IMR-90 (cell line): ENCODE measurements at regions not wholly inside any gene's neighbourhood (a gene's known extent, or its start where the extent isn't known, plus 50 kb on each side); places are given as distances from the start of the nearest gene placed in this dataset.

Source experiments
- ATAC-seq: fragments of 200-7000 bp; cut with Tn5 transposase; 2 replicates; pipeline ENCODE4 v1.9.1; 2020; ENCODE audit warnings: low read depth, mild to moderate bottlenecking, moderate library complexity
- BruUV-seq: library from RNA; stranded (reverse); fragments of 400-500 nt; replicated peaks from 2 replicates; lab custom pipeline; 2021; lab: Mats Ljungman, UMichigan
- CTCF ChIA-PET: fragments of 300-600 bp; formaldehyde crosslinking; extraction: SDS; loops from one replicate; lab custom pipeline; 2021; ENCODE audit warnings: antibody characterized with exemption; lab: Yijun Ruan, JAX
- POLR2A ChIA-PET: fragments of 300-600 bp; sonication (Branson Sonifier 250); formaldehyde crosslinking; loops from one replicate; lab custom pipeline; 2022; ENCODE audit warnings: antibody characterized with exemption; ENCODE audit not compliant: unreplicated experiment; lab: Charles Lee
- DNase-seq: peaks from one replicate; pipeline ENCODE4 v3.0.0; 2013
- H2AFZ ChIP-seq: replicated peaks from 2 replicates; pipeline ENCODE3; 2013; ENCODE audit warnings: low read length, mild to moderate bottlenecking; ENCODE audit not compliant: poor library complexity
- H2AK5ac ChIP-seq: 2 replicates; pipeline ENCODE4 v1.6.1; 2013; ENCODE audit warnings: low read depth, low read length, inconsistent platforms
- H2AK9ac ChIP-seq: replicated peaks from 2 replicates; pipeline ENCODE3; 2013; ENCODE audit warnings: mild to moderate bottlenecking, low read depth, low read length, moderate library complexity; ENCODE audit not compliant: poor library complexity
- H2BK120ac ChIP-seq: 2 replicates; pipeline ENCODE4 v1.6.1; 2013; ENCODE audit warnings: low read depth, low read length, inconsistent platforms
- H2BK15ac ChIP-seq: 3 replicates; pipeline ENCODE4 v1.6.1; 2013; ENCODE audit warnings: low read depth, low read length, inconsistent platforms
- H2BK20ac ChIP-seq: 2 replicates; pipeline ENCODE4 v1.6.1; 2013; ENCODE audit warnings: low read depth, mild to moderate bottlenecking, inconsistent platforms, low read length, moderate library complexity
- H2BK5ac ChIP-seq: 2 replicates; pipeline ENCODE4 v1.6.1; 2013; ENCODE audit warnings: mild to moderate bottlenecking, low read depth, low read length, inconsistent platforms; ENCODE audit not compliant: poor library complexity, severe bottlenecking
- H3K14ac ChIP-seq: replicated peaks from 2 replicates; pipeline ENCODE4 v1.6.1; 2013; ENCODE audit warnings: low read depth, low read length, inconsistent platforms
- H3K18ac ChIP-seq: 2 replicates; pipeline ENCODE4 v1.6.1; 2013; ENCODE audit warnings: low read depth, low read length, control low read depth
- H3K23ac ChIP-seq: 2 replicates; pipeline ENCODE4 v1.6.1; 2013; ENCODE audit warnings: low read depth, low read length, inconsistent platforms
- H3K27ac ChIP-seq: 2 replicates; pipeline ENCODE4 v1.5.1; 2013; ENCODE audit warnings: mild to moderate bottlenecking, control low read depth, low read length; ENCODE audit not compliant: insufficient read depth
- H3K27me3 ChIP-seq: 2 replicates; pipeline ENCODE4 v1.6.1; 2013; ENCODE audit warnings: low read length; ENCODE audit not compliant: control insufficient read depth, insufficient read depth
- H3K36me3 ChIP-seq: 2 replicates; pipeline ENCODE4 v1.6.1; 2013; ENCODE audit warnings: low read length, mixed read lengths; ENCODE audit not compliant: control insufficient read depth, insufficient read depth
- H3K4ac ChIP-seq: 2 replicates; pipeline ENCODE4 v1.6.1; 2013; ENCODE audit warnings: low read depth, low read length, inconsistent platforms
- H3K4me1 ChIP-seq: 2 replicates; pipeline ENCODE4 v1.6.1; 2013; ENCODE audit warnings: low read length, mixed read lengths; ENCODE audit not compliant: control insufficient read depth, insufficient read depth
- H3K4me2 ChIP-seq: 2 replicates; pipeline ENCODE4 v1.6.1; 2013; ENCODE audit warnings: low read depth, mild to moderate bottlenecking, control low read depth, low read length, moderate library complexity
- H3K4me3 ChIP-seq: 2 replicates; pipeline ENCODE4 v1.5.1; 2013; ENCODE audit warnings: low read depth, mild to moderate bottlenecking, control low read depth, low read length, moderate library complexity; ENCODE audit not compliant: insufficient read depth
- H3K56ac ChIP-seq: 2 replicates; pipeline ENCODE4 v1.6.1; 2013; ENCODE audit warnings: low read length, inconsistent platforms; ENCODE audit not compliant: insufficient read depth; ENCODE audit errors: extremely low read depth
- H3K79me1 ChIP-seq, 2 experiments: 2 replicates each; pipeline ENCODE4 v1.6.1; 2013; ENCODE audit warnings: low read length in 2 of 2, inconsistent platforms in 1 of 2, low read depth in 1 of 2
- H3K9ac ChIP-seq: 2 replicates; pipeline ENCODE4 v1.6.1; 2013; ENCODE audit warnings: low read depth, low read length, control low read depth
- H3K9me1 ChIP-seq: 2 replicates; pipeline ENCODE4 v1.6.1; 2013; ENCODE audit warnings: low read length, inconsistent platforms; ENCODE audit not compliant: insufficient read depth
- H3K9me3 ChIP-seq: 2 replicates; pipeline ENCODE4 v1.6.1; 2013; ENCODE audit warnings: low read length; ENCODE audit not compliant: control insufficient read depth, insufficient read depth
- H4K20me1 ChIP-seq: 2 replicates; pipeline ENCODE4 v1.6.1; 2013; ENCODE audit warnings: low read length, inconsistent platforms; ENCODE audit not compliant: insufficient read depth
- H4K5ac ChIP-seq: 2 replicates; pipeline ENCODE4 v1.6.1; 2013; ENCODE audit warnings: mild to moderate bottlenecking, low read depth, low read length, control low read depth
- H4K8ac ChIP-seq, 2 experiments: 2 replicates each; pipeline ENCODE4 v1.6.1; 2013; ENCODE audit warnings: low read depth in 2 of 2, low read length in 2 of 2, control low read depth in 1 of 2, inconsistent platforms in 1 of 2
- H4K91ac ChIP-seq: 2 replicates; pipeline ENCODE4 v1.6.1; 2013; ENCODE audit warnings: low read depth, low read length, inconsistent platforms; ENCODE audit not compliant: insufficient read depth
- BHLHE40 ChIP-seq: fragments of 150-350 bp; IDR thresholded peaks from 2 replicates; pipeline ENCODE4 v1.6.1; 2016; ENCODE audit warnings: mild to moderate bottlenecking, low read depth, low read length
- CEBPB ChIP-seq: IDR thresholded peaks from 2 replicates; pipeline ENCODE4 v1.6.1; 2012; ENCODE audit warnings: low read depth, low read length, improper control_type of control experiment
- CHD1 ChIP-seq: IDR thresholded peaks from 2 replicates; pipeline ENCODE4 v1.6.1; 2012; ENCODE audit warnings: low read depth, low read length, improper control_type of control experiment
- ELK1 ChIP-seq: fragments of 150-350 bp; IDR thresholded peaks from 2 replicates; pipeline ENCODE4 v1.6.1; 2016; ENCODE audit warnings: low read depth, mild to moderate bottlenecking, low read length, moderate library complexity, borderline replicate concordance
- FOS ChIP-seq: fragments of 150-350 bp; IDR thresholded peaks from 2 replicates; pipeline ENCODE4 v1.6.1; 2016; ENCODE audit warnings: low read depth, low read length
- MAFK ChIP-seq: IDR thresholded peaks from 2 replicates; pipeline ENCODE4 v1.6.1; 2012; ENCODE audit warnings: low read depth, low read length, improper control_type of control experiment
- MAZ ChIP-seq: IDR thresholded peaks from 2 replicates; pipeline ENCODE4 v1.6.1; 2012; ENCODE audit warnings: low read depth, mild to moderate bottlenecking, low read length, improper control_type of control experiment, moderate library complexity, borderline replicate concordance
- MXI1 ChIP-seq: IDR thresholded peaks from 2 replicates; pipeline ENCODE4 v1.6.1; 2012; ENCODE audit warnings: low read depth, mild to moderate bottlenecking, low read length, moderate library complexity, borderline replicate concordance
- NFE2L2 ChIP-seq: fragments of 150-350 bp; IDR thresholded peaks from 2 replicates; pipeline ENCODE4 v1.6.1; 2016; ENCODE audit warnings: low read depth, mild to moderate bottlenecking, low read length
- POLR2A ChIP-seq: IDR thresholded peaks from 2 replicates; pipeline ENCODE4 v1.6.1; 2012; ENCODE audit warnings: mild to moderate bottlenecking, low read depth, low read length
- RAD21 ChIP-seq: IDR thresholded peaks from 2 replicates; pipeline ENCODE4 v1.6.1; 2012; ENCODE audit warnings: low read length, improper control_type of control experiment
- RCOR1 ChIP-seq: IDR thresholded peaks from 2 replicates; pipeline ENCODE4 v1.6.1; 2012; ENCODE audit warnings: mild to moderate bottlenecking, low read length, improper control_type of control experiment; ENCODE audit not compliant: insufficient replicate concordance
- RFX5 ChIP-seq: IDR thresholded peaks from 2 replicates; pipeline ENCODE4 v1.8.0; 2012; ENCODE audit warnings: low read depth, mild to moderate bottlenecking, low read length, moderate library complexity
- SMC3 ChIP-seq: fragments of 150-350 bp; IDR thresholded peaks from 2 replicates; pipeline ENCODE4 v1.6.1; 2016; ENCODE audit warnings: low read depth, mild to moderate bottlenecking, antibody characterized with exemption, low read length, moderate library complexity
- WGBS, 2 experiments: methylation state at CpG; one replicate each; pipeline versions ENCODE4 v1.1.5 to v1.1.7; 2013; ENCODE audit warnings: missing lambda C conversion rate in 2 of 2; ENCODE audit not compliant: insufficient read length in 1 of 2; ENCODE audit errors: extremely low coverage in 2 of 2; 5-methylcytosine and 5-hydroxymethylcytosine counted together
- dilution Hi-C: fragments of 300-500 bp; cut with HindIII; formaldehyde crosslinking; loops from one replicate; pipeline ENCODE4 v1.14.3; 2018; ENCODE audit warnings: low sequenced_read_pairs; ENCODE audit not compliant: unreplicated experiment
- in situ Hi-C: fragments of 300-500 bp; cut with MboI; formaldehyde crosslinking; loops from 3 replicates; pipeline ENCODE4 v1.14.3; 2019; ENCODE audit warnings: low sequenced_read_pairs, inconsistent platforms, mixed read lengths
- intact Hi-C: fragments of 100-400 bp; cut with micrococcal nuclease; formaldehyde crosslinking; loops from 2 replicates; pipeline ENCODE4 v1.10.0; 2022
- TF ChIP-seq, protein P1 (sequence below): conservative IDR thresholded peaks from 2 replicates; pipeline ENCODE4 v1.5.1; 2012; ENCODE audit warnings: mild to moderate bottlenecking, low read depth, low read length, improper control_type of control experiment
- TF ChIP-seq, protein P2 (sequence below): fragments of 150-350 bp; IDR thresholded peaks from 2 replicates; pipeline ENCODE4 v1.6.1; 2017; ENCODE audit warnings: mild to moderate bottlenecking, antibody characterized with exemption, low read length, low read depth

DNA sequence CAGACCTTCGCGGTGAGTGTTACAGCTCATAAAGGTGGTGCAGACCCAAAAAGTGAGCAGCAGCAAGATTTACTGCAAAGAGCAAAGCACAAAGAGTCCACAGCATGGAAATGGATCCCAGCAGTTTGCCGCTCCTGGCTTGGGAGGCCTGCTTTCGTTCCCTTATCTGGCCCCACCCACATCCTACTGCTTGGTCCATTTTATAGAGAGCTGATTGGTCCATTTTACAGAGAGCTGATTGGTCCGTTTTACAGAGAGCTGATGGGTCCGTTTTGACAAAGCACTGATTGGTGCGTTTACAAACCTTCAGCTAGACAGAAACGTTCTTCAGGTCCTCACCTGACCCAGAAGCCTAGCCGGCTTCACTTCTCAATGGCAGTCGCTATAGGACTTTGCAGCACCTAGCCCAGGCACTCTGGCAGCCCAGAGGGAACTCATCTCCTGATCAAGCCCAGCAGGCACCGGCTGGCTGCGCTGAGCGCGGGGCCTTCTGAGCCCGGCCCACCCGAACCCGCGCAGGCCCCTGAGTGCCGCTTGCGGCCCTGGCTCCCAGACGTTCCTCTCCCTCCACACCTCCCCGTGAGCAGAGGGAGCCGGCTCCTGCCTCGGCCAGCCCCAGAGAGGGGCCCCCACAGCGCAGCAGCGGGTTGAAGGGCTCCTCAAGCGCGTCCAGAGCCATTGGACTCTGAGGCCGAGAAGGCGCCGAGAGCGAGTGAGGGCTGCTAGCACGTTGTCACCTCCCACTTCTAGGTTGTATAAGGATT, 200.3 kb downstream of the LMO4 start:
- no peak overlapping the region for H3K56ac ChIP-seq
- 93% methylated on average over 8 of the region's 33 CpGs; no CpG with 5 or more reads in 1 of the 2 experiments for WGBS, 2 experiments
- H3K9me3 ChIP-seq = no peaks in the 10 kb centered on the region

More for the DNA sequence above, 200.3 kb downstream of the LMO4 start:
- H2BK20ac ChIP-seq = no peak overlapping the region
- no peak overlapping the region for H2BK15ac ChIP-seq
- in situ Hi-C loops = no loop called here
- H3K79me1 ChIP-seq = no peaks in the 10 kb centered on the region
- H4K20me1 ChIP-seq = no peaks in the 10 kb centered on the region
- TF ChIP-seq MAZ (no peak), RAD21 (no peak), CHD1 (no peak), BHLHE40 (no peak), FOS (no peak), RFX5 (no peak), NFE2L2 (no peak), CEBPB (no peak), SMC3 (no peak), RCOR1 (no peak), MXI1 (no peak), ELK1 (no peak), MAFK (no peak), POLR2A (no peak)
- TF ChIP-seq, protein P1, sequence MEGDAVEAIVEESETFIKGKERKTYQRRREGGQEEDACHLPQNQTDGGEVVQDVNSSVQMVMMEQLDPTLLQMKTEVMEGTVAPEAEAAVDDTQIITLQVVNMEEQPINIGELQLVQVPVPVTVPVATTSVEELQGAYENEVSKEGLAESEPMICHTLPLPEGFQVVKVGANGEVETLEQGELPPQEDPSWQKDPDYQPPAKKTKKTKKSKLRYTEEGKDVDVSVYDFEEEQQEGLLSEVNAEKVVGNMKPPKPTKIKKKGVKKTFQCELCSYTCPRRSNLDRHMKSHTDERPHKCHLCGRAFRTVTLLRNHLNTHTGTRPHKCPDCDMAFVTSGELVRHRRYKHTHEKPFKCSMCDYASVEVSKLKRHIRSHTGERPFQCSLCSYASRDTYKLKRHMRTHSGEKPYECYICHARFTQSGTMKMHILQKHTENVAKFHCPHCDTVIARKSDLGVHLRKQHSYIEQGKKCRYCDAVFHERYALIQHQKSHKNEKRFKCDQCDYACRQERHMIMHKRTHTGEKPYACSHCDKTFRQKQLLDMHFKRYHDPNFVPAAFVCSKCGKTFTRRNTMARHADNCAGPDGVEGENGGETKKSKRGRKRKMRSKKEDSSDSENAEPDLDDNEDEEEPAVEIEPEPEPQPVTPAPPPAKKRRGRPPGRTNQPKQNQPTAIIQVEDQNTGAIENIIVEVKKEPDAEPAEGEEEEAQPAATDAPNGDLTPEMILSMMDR = no peak
- TF ChIP-seq, protein P2, sequence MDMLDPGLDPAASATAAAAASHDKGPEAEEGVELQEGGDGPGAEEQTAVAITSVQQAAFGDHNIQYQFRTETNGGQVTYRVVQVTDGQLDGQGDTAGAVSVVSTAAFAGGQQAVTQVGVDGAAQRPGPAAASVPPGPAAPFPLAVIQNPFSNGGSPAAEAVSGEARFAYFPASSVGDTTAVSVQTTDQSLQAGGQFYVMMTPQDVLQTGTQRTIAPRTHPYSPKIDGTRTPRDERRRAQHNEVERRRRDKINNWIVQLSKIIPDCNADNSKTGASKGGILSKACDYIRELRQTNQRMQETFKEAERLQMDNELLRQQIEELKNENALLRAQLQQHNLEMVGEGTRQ = no peak
- ChIA-PET CTCF (no interaction called here), POLR2A (no interaction called here)
- no peak overlapping the region for H4K91ac ChIP-seq
- H2AK9ac ChIP-seq = no peak overlapping the region
- H3K9ac ChIP-seq = no peak overlapping the region
- H2BK120ac ChIP-seq = no peak overlapping the region
- H3K18ac ChIP-seq = no peak overlapping the region
- no peak overlapping the region for H3K14ac ChIP-seq
- dilution Hi-C loops = no loop called here
- H3K23ac ChIP-seq = no peak overlapping the region
- H2AFZ ChIP-seq = no peak overlapping the region
- H2BK5ac ChIP-seq = no peak overlapping the region
- no peak for ATAC-seq
- H3K4ac ChIP-seq = no peak overlapping the region
- H3K9me1 ChIP-seq = no peaks in the 10 kb centered on the region
- no peak overlapping the region for H2AK5ac ChIP-seq
- no peak overlapping the region for H4K8ac ChIP-seq
- peaks cover 7% of the 10 kb centered on the region for H3K4me1 ChIP-seq
- H3K4me3 ChIP-seq = no peak overlapping the region
- H3K27ac ChIP-seq = no peak overlapping the region
- intact Hi-C loops = no loop called here
- DNase-seq = no peak
- H4K5ac ChIP-seq = no peak overlapping the region
- H3K36me3 ChIP-seq = no peaks in the 10 kb centered on the region
- no peak overlapping the region for H3K4me2 ChIP-seq
- no TSS peak for BruUV-seq
- no peaks in the 10 kb centered on the region for H3K27me3 ChIP-seq
